ENCODE measurements at regions not wholly inside any gene's neighbourhood (a gene's known extent, or its start where the extent isn't known, plus 50 kb on each side); places are given as distances from the start of the nearest gene placed in this dataset.
"Not testable (repeated sequence)": the region's sequence is repeated elsewhere in the genome, so short reads cannot be mapped to it uniquely, and the experiment has no call there.

- DNase-seq = no peak
These were observed 187.0 kb upstream of the COL3A1 start for GRCh38 chr2:188787021-188787657.

DNA sequence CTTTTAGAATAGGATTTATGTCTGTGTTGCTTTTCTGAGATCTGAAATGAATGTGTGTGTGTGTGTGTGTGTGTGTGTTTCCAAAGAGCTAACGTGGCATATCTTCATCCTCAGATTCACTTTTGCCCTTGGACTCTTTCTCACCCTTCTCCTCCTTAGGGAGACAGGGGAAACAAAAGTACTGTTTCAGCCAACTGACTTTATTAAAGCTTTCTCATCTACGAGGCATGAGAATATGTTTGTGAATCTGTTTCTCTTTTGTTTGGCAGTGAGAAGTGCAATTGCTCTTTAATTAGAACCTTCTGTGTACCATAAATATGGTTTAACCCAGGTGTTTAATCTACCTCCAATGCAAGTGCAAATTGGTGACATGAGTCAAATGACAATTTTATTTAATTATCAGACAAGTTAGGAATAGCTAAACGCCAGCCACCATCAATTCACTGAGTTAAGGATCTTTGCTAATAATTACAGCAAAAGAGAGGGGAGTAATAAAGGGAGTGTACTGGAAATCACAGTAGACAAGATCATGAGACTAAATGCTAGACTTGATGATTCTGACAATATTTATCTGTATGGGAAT is 186.4 kb upstream of the COL3A1 start:
- DNase-seq = peak in 1 of 51 donors; percentile 0

DNA sequence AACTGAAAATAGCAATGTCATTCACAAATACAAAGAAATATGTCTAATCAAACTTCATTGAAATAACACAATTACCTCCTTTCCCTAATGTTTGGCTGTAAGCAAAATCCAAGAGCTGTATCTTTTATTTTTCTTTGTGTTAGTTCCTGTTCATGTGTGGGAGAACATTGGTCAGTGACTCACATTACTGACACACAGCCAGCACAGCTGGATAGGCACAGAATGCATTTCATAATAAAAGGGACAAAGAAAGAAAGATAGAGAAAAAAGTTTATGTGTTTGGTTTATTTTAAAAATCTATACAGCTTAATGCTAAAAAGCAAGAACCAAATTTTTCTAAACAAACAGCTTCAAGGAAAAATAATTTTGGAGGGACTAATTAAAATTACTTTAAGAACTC is 185.6 kb upstream of the COL3A1 start:
- peak in 2 of 51 donors; percentile 4 to 7 for DNase-seq

DNA sequence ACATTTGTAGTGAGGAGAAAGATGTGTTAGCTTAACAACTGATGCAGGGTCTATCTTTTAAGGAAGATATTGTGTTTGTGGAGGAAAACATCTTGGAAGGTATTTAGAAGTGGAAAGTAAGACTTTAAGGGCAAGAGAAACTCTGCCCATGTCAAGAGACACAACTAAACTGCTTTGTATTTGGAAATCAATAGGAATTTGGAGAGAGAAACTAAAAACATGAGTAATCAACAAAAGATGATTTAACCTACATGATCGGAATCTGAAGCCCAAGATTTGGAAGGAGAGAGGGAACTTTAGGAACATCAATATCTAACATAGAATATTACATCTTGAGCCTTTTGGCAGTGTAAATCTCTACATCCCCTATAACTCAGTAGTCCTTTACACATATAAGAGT is 184.2 kb upstream of the COL3A1 start:
- no peak for DNase-seq

DNA sequence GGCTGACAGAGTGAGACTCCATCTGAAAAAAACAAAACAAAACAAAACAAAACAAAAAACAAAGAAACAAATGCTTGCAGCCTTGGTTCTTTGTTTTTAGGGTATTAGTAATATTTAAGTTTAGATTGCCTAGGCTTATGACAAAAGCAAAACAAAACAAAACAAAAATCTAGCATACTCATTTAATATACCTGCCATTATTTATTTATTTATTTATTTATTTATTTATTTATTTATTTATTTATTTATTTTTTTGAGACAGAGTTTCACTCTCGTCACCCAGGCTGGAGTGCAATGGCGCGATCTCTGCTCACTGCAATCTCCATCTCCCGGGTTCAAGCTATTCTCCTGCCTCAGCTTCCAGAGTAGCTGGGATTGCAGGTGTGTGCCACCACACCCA is 179.7 kb upstream of the COL3A1 start:
- DNase-seq = not testable (repeated sequence)

DNA sequence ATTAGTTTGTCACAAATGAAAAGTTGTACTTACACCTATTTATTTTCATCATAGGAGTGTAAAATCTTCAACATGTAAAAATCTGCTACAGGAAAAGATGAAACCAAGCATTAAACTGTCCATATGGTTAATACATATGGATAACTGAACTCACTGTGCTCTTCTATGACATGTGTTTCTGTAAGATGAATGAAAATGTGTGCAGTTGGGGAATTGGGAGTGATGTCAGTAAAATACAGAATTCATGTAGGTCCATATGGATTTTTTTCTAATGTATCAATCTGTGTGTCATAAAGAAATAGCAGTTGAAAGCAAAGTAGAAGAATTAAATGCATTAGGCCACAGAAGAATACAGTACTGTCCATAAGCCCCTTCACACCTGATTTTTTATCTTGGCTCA is 178.4 kb upstream of the COL3A1 start:
- no peak for DNase-seq

DNA sequence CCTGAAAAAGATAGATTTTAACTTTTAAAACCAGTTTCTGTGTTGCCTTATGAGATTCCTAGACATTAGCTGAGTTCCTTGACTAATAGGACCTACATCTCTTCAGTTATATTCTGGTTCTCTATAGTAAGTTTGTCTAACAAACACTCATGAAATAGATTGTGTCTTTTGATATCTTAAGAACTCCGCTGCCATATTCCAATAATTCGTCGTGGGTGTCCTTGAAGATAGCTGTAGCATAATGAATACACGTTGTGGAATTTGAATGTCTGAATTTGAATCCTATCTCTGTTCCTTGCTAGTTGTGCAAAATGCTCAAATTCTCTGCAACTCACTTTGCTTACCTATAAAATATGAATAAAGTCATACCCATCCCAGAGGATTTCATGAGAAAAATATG is 176.8 kb upstream of the COL3A1 start:
- DNase-seq = no peak

DNA sequence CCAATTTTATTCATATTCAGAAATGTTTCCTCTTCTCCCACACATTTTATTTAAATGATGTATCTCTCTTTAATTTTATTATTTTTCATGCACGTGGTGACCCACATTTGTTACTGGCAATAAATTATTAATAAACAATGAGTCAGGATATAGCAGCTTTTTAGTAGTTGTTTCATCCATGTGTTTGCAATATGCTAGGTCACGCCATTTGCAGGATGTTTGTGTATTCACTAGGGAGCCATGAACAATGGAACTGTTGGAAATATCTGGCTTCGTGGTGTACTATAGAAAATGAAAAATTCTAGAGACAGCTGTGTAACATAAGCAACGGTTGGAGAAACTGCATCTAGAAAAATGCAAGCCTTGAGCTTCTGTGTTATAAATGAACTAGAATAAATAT is 176.0 kb upstream of the COL3A1 start:
- DNase-seq = no peak

DNA sequence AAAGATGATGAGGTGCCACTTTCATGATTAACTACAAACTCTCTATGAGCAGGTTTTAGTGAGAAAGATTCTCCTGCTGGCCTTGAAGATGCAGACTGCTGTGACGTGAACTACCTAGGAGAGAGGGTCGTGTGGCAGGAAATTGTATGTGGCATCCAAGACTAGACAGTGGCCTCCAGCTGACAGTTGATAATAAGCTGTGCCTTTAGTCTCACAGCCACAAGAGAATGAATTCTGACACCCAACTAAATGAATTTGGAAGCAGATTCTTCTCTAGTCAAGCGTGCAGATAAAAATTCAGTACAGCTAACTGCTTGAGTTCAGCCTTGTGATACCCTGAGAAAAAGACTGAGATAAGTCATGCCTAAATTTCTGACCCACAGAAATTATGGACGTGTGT is 169.0 kb upstream of the COL3A1 start:
- no peak for DNase-seq

DNA sequence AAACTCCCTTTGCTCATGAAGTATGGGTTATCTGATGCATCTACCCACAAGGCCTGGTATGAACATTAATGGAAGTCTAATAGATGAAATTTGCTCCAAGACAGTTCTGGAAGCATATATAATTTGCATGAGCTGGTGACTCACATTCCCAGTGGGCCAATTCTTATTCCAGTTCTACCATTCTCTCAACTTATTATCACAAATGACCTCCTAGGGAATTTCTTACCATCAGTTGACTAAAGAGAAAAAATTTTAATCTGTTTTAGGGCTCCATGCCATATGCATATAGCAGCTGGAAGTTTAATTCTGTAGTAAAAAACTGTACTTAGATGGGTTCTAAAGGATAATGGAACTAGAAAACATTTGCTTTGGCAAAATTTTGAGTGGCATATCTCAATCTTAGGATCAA is 165.2 kb upstream of the COL3A1 start:
- no peak for DNase-seq

DNA sequence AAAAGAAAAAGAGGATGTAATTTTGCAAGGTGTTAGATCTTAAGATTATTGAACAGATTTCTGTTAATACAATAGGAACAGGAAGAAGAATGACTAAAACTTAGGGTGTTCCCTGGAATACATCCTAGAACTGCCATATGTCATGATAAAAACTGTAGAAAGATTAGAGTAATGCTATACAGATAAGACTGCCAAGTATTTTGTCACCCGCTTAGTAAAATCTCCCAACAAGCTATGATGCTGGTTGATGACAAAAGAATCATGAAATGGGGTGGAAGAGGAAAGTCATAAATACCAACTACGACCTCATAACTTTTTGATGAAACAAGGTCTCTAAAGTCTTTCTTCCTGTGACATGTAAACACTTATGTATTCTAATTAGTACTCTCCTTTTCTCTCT is 163.6 kb upstream of the COL3A1 start:
- no peak for DNase-seq

DNA sequence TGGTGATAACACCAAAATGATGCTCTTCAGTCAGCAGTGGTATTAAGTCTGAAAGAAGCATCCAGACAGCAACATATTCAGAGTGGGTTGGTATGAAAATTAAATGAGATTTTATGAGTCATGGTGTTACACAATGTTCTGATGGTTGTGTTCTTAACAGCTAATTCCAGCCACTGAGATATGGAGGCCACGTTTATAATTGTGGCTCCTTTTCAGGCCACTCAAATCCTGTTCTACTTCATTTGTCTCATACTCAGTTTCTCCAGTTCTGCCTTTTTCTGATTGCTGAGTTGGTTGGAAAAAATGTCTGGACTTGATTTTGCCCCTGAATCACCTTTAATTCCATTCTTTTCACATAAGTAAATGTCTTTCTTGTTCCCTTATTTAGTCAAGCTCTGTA is 162.7 kb upstream of the COL3A1 start:
- DNase-seq = peak in 1 of 51 donors; percentile 1

- DNase-seq = no peak
These were observed 160.9 kb upstream of the COL3A1 start for GRCh38 chr2:188813315-188813714.

DNA sequence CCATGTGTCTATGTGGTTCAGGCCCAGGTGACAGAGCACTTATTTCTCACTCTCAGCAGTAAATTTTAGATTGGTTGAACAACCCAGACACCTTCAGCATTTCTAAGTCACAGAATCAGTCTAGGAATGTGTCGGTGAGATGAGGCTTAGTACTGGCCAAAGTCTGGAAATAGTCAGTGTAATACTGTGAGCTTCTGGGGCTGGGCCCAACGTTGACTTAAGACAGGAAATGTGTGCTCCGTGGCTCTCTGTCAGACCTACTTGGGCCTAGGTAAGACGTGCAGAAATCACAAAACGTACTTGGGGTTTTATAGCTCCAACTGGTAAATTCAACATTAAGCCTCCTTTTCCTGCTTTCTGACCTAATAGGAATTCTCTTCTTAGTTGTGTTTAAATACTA is 160.3 kb upstream of the COL3A1 start:
- DNase-seq = no peak

DNA sequence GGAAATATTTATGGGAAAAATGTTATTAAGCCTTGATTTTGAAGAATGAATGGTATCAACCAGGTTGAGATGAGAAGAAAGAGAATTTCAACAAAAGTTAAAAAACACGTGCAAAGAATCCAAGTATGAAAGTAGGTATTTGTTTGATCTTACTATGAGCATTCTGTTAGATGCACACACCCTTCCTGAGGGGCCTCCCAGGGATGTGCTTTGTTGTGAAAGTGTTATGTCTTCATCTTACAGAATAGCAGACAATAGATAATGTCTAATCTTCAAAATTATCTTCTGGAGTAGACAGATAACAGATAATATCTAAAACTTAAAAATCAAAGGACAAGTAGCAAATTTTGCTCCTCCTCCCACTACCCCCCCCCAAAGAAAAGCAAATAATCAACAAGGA is 155.2 kb upstream of the COL3A1 start:
- DNase-seq = no peak

- DNase-seq = no peak
These were observed 154.4 kb upstream of the COL3A1 start for GRCh38 chr2:188819792-188820191.

DNA sequence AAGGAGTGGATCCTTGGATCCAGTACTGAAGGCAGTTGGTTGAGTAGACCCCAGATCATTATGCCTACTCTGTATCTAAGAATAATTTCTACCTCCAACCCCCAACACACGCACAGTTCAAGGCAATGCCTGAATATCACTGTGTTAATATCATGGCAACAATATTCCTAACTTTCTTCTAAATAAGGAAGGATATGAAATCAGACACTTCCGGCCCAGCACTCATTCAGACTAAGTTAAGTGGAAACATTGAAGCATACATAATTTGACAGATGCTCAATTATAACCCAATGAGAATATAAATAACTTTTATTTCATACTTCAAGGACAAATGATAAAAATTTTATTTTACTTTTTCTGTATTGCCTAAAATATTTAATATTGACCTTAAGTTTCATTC is 153.6 kb upstream of the COL3A1 start:
- DNase-seq = no peak

DNA sequence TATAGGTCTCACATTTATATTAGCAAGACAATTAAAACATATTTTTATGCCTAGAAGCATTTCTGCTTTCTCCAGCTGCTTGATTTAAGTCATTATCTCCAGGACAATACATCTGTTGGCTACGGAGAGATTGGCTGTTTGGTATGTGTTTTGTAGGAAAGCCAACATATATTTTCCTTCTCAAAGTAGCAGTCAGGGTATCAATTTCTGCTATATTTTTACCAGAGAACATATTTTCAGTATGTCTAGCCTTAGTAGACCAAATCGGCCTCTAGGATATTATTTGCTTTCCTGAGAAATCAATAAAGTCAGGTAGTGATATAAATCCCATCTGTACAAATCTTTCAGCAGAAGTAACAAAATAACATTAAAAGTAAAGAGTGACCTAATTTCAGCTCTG is 150.0 kb upstream of the COL3A1 start:
- no peak for DNase-seq

- no peak for DNase-seq
These were observed 140.8 kb upstream of the COL3A1 start for GRCh38 chr2:188833331-188833730.

- DNase-seq = no peak
These were observed 140.4 kb upstream of the COL3A1 start for GRCh38 chr2:188833799-188834198.

DNA sequence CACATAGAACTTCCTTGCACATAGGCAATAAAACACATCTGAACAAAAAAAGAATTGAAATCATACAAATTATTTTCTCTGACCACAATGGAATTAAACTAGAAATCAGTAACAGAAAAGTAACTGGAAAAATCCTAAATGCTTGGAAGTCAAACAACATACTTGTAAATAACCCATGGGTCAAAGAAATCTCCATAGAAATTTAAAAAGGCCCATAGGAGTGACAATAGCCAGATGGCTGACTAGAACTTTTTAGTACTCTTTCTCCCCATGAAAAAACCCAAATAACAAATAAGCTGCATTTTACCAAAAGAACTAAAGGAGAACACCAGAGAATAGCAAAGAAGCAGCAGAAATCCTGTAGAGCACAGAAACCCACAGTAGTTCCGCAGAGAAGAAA is 139.2 kb upstream of the COL3A1 start:
- DNase-seq = no peak

GRCh38 chr2:188835821-188836220 is 138.4 kb upstream of the COL3A1 start:
- no peak for DNase-seq

- no peak for DNase-seq
These were observed 128.5 kb upstream of the COL3A1 start for GRCh38 chr2:188845692-188846091.

GRCh38 chr2:188848887-188849435 is 125.2 kb upstream of the COL3A1 start:
- no peak for DNase-seq
